OCI-LY1 (cell line): ENCODE measurements at regions not wholly inside any gene's neighbourhood (a gene's known extent, or its start where the extent isn't known, plus 50 kb on each side); places are given as distances from the start of the nearest gene placed in this dataset.

Experiments
- H2AFZ ChIP-seq: fragments of 200-600 bp; sonication (generic), shearing (Covaris generic); 2 replicates; pipeline ENCODE4 v1.6.0; 2014; ENCODE audit warnings: antibody characterized with exemption, mild to moderate bottlenecking, low read length
- H3F3A ChIP-seq: fragments of 200-600 bp; sonication (generic), shearing (Covaris generic); 2 replicates; pipeline ENCODE4 v1.6.0; 2014; ENCODE audit warnings: mild to moderate bottlenecking, antibody characterized with exemption, low read length, moderate library complexity; ENCODE audit not compliant: insufficient read depth
- H3K27ac ChIP-seq: fragments of 200-600 bp; sonication (generic); 2 replicates; pipeline ENCODE4 v1.5.1; 2014; ENCODE audit warnings: low read length, mixed run types, mild to moderate bottlenecking, low read depth; ENCODE audit not compliant: poor library complexity, severe bottlenecking
- H3K27me3 ChIP-seq: fragments of 200-600 bp; sonication (generic); 2 replicates; pipeline ENCODE4 v1.6.0; 2014; ENCODE audit warnings: antibody characterized with exemption, mild to moderate bottlenecking, low read length, moderate library complexity; ENCODE audit not compliant: insufficient read depth
- H3K36me3 ChIP-seq: fragments of 200-600 bp; sonication (generic); 2 replicates; pipeline ENCODE4 v1.6.1; 2014; ENCODE audit warnings: mild to moderate bottlenecking, antibody characterized with exemption, low read length, moderate library complexity, mixed read lengths; ENCODE audit not compliant: insufficient read depth
- H3K4me1 ChIP-seq: fragments of 200-600 bp; sonication (generic); 2 replicates; pipeline ENCODE4 v1.5.1; 2014; ENCODE audit warnings: mild to moderate bottlenecking, low read length, moderate library complexity; ENCODE audit not compliant: insufficient read depth, severe bottlenecking
- H3K4me2 ChIP-seq: fragments of 200-600 bp; sonication (generic), shearing (Covaris generic); 2 replicates; pipeline ENCODE4 v1.6.1; 2014; ENCODE audit warnings: low read length
- H3K4me3 ChIP-seq: fragments of 200-600 bp; sonication (generic); 2 replicates; pipeline ENCODE4 v1.5.1; 2014; ENCODE audit warnings: low read length, low read depth, mild to moderate bottlenecking, mixed read lengths; ENCODE audit not compliant: poor library complexity, severe bottlenecking
- H3K79me2 ChIP-seq: fragments of 200-600 bp; shearing (Covaris generic); 2 replicates; pipeline ENCODE4 v1.6.1; 2016; ENCODE audit warnings: mixed run types, low read length, mixed read lengths; ENCODE audit not compliant: insufficient read depth
- H3K9ac ChIP-seq: fragments of 200-600 bp; sonication (generic), shearing (Covaris generic); 2 replicates; pipeline ENCODE4 v1.6.1; 2014; ENCODE audit warnings: mild to moderate bottlenecking, low read length, mixed read lengths
- H3K9me2 ChIP-seq: fragments of 200-600 bp; sonication (generic), shearing (Covaris generic); 2 replicates; pipeline ENCODE4 v1.6.1; 2014; ENCODE audit warnings: low read depth, mild to moderate bottlenecking, low read length, mixed read lengths
- H3K9me3 ChIP-seq: fragments of 200-600 bp; shearing (Covaris generic); 2 replicates; pipeline ENCODE4 v1.6.1; 2014; ENCODE audit warnings: low read length, mixed read lengths
- H4K20me1 ChIP-seq: fragments of 200-600 bp; sonication (generic), shearing (Covaris generic); 2 replicates; pipeline ENCODE4 v1.6.0; 2016; ENCODE audit warnings: mild to moderate bottlenecking, low read length; ENCODE audit not compliant: insufficient read depth
- EZH2 ChIP-seq: fragments of 200-600 bp; sonication (generic), shearing (Covaris generic); IDR thresholded peaks from 2 replicates; pipeline ENCODE4 v1.8.0; 2017; ENCODE audit warnings: borderline replicate concordance, mixed run types, mild to moderate bottlenecking, antibody characterized with exemption, low read length, moderate library complexity, mixed read lengths
- TF ChIP-seq, protein P1 (sequence below): fragments of 200-600 bp; sonication (generic), shearing (Covaris generic); IDR thresholded peaks from 2 replicates; pipeline ENCODE4 v1.5.1; 2017; ENCODE audit warnings: mild to moderate bottlenecking, antibody characterized with exemption, low read length, moderate library complexity, mixed read lengths

DNA sequence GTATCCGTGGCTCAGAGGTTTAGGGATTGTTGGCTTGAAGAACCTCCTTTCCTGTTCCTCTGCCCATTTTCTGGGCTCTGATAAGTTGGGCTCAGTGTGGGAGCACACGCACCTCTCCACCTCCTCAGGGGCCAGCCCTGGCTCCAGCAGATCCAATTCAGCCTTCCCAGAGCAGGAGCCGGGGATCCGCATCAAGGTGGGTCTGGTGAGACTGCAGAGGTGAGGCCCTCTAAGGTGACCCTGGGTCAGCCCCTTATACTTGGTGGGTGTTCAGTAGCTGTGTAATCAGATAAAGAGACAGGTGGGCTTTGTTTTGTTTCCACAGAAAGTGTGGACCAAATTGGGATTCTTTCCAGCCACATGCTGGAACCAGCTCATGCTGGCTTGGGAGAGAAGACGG lies 1466.0 kb downstream of the TBC1D22A start:
- H4K20me1 ChIP-seq: no peaks in the 10 kb centered on the region
- H3K79me2 ChIP-seq: no peaks in the 10 kb centered on the region
- H3K4me2 ChIP-seq: no peak overlapping the region
- no peak overlapping the region for H3K27ac ChIP-seq
- no peak overlapping the region for H2AFZ ChIP-seq
- no peak overlapping the region for H3K4me3 ChIP-seq
- H3K9ac ChIP-seq: no peak overlapping the region
- no peaks in the 10 kb centered on the region for H3F3A ChIP-seq
- H3K9me3 ChIP-seq: peaks cover 6% of the 10 kb centered on the region
- H3K27me3 ChIP-seq: peaks cover 19% of the 10 kb centered on the region; the same call in 1 of the 2 replicates
- TF ChIP-seq, protein P1, sequence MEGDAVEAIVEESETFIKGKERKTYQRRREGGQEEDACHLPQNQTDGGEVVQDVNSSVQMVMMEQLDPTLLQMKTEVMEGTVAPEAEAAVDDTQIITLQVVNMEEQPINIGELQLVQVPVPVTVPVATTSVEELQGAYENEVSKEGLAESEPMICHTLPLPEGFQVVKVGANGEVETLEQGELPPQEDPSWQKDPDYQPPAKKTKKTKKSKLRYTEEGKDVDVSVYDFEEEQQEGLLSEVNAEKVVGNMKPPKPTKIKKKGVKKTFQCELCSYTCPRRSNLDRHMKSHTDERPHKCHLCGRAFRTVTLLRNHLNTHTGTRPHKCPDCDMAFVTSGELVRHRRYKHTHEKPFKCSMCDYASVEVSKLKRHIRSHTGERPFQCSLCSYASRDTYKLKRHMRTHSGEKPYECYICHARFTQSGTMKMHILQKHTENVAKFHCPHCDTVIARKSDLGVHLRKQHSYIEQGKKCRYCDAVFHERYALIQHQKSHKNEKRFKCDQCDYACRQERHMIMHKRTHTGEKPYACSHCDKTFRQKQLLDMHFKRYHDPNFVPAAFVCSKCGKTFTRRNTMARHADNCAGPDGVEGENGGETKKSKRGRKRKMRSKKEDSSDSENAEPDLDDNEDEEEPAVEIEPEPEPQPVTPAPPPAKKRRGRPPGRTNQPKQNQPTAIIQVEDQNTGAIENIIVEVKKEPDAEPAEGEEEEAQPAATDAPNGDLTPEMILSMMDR: no peak
- no peak for TF ChIP-seq EZH2
- no peaks in the 10 kb centered on the region for H3K9me2 ChIP-seq
- H3K36me3 ChIP-seq: no peaks in the 10 kb centered on the region
- H3K4me1 ChIP-seq: no peaks in the 10 kb centered on the region

DNA sequence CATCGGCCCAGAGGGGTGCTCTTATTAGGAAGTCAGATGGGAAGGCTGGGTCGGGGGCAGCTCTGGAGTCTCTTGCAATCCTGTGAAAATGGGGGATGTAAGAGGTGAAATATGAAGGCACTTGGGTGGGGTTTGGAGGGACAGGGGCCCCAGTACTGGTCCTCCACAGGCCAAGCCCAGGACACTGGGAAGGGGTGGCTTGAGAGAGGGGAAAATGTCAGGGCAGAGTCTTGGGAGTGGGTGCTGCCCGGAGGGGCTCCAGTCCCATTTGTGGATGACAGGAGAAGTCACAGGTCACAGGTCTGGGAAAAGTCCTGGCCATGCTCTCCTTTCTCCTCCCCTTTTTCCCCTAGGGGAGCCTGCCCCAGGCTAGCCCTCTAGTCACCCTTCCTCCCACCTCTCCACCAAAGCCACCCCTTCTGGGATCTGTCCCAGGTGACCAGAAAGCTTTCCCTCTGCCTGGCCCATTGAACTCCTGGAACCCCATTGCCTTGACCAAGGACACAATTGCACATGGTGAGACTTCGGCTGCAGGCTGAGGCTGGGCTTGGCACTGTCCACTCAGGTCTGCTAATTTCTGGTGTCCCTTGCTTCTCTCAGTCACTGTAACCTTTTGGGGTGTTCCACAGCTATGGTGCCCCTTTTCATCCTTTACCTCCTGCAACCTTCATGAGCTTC lies 1465.0 kb downstream of the TBC1D22A start:
- Histone ChIP-seq H2AFZ (no peak overlapping the region), H3K4me1 (no peaks in the 10 kb centered on the region)

DNA sequence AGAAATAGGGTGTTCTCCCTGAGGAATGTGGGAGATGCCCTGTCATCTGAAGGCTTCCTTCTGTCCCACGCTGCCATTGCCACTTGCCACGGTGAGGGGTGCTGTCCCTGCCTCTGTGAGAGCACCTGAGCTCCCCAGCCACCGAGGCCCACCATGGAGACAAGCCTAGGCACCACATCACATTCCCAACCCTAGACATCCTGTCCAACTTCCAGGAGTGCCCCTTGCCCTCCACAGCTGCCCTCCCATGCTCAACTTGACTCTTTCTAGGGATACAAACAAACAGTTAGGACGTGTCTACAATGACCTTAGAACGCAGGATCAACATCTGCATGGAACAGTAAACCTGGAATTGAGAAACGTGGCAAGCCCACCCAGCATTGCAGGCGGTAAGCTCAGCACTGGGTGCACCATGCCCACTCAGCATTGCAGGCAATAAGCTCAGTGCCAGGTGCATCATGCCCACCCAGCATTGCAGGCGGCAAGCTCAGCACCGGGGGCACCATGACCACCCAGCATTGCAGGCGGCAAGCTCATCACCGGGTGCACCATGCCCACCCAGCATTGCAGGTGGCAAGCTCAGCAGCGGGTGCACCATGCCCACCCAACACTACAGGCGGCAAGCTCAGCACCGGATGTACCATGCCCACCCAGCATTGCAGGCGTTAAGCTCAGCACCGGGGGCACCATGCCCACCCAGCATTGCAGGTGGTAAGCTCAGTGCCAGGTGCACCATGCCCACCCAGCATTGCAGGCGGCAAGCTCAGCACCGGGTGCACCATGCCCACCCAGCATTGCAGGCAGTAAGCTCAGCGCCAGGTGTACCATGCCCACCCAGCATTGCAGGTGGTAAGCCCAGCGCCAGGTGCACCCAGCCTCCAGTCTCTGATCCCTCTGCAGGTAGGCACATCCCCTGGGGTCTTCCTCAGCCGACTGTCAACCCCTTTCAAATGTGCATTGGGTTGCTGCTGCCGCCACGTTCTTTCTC lies 1463.9 kb downstream of the TBC1D22A start:
- no peak for TF ChIP-seq EZH2
- TF ChIP-seq, protein P1: no peak
- no peak overlapping the region for H3K9ac ChIP-seq
- H3K9me3 ChIP-seq: peaks cover 6% of the 10 kb centered on the region
- H3K4me2 ChIP-seq: no peak overlapping the region
- no peaks in the 10 kb centered on the region for H4K20me1 ChIP-seq
- H2AFZ ChIP-seq: no peak overlapping the region
- H3K27me3 ChIP-seq: peaks cover 29% of the 10 kb centered on the region; the same call in 1 of the 2 replicates
- no peak overlapping the region for H3K27ac ChIP-seq
- no peak overlapping the region for H3K4me3 ChIP-seq
- no peaks in the 10 kb centered on the region for H3F3A ChIP-seq
- H3K9me2 ChIP-seq: no peaks in the 10 kb centered on the region
- H3K36me3 ChIP-seq: peaks cover 2% of the 10 kb centered on the region; the same call in 1 of the 2 replicates
- H3K4me1 ChIP-seq: no peaks in the 10 kb centered on the region
- H3K79me2 ChIP-seq: no peaks in the 10 kb centered on the region

More for the DNA sequence above, 1465.0 kb downstream of the TBC1D22A start:
- H3K79me2 ChIP-seq: no peaks in the 10 kb centered on the region
- H3K9me2 ChIP-seq: no peaks in the 10 kb centered on the region
- H3K9me3 ChIP-seq: peaks cover 6% of the 10 kb centered on the region
- no peaks in the 10 kb centered on the region for H3K36me3 ChIP-seq
- H4K20me1 ChIP-seq: no peaks in the 10 kb centered on the region
- H3K9ac ChIP-seq: no peak overlapping the region
- no peak overlapping the region for H3K4me2 ChIP-seq
- peaks cover 29% of the 10 kb centered on the region; the same call in 1 of the 2 replicates for H3K27me3 ChIP-seq
- H3F3A ChIP-seq: no peaks in the 10 kb centered on the region
- H3K4me3 ChIP-seq: no peak overlapping the region
- TF ChIP-seq EZH2: no peak
- TF ChIP-seq, protein P1: no peak
- H3K27ac ChIP-seq: no peak overlapping the region
